Glutamatergic neuron (in vitro differentiated cells): ENCODE measurements at regions not wholly inside any gene's neighbourhood (a gene's known extent, or its start where the extent isn't known, plus 50 kb on each side); places are given as distances from the start of the nearest gene placed in this dataset.

ENCODE experiments used
- DNase-seq: peaks from one replicate; pipeline ENCODE4 v3.0.0; 2022
- H3K27ac Mint-ChIP-seq: one replicate; pipeline ENCODE4 v1.8.0; 2020; ENCODE audit warnings: mild to moderate bottlenecking, mixed read lengths, inconsistent platforms; ENCODE audit not compliant: unreplicated experiment
- H3K27me3 Mint-ChIP-seq: one replicate; pipeline ENCODE4 v1.8.0; 2020; ENCODE audit warnings: mild to moderate bottlenecking, moderate library complexity, mixed read lengths, inconsistent platforms; ENCODE audit not compliant: unreplicated experiment
- H3K36me3 Mint-ChIP-seq: one replicate; pipeline ENCODE4 v1.8.0; 2020; ENCODE audit warnings: mild to moderate bottlenecking, mixed read lengths, inconsistent platforms; ENCODE audit not compliant: unreplicated experiment
- H3K4me1 Mint-ChIP-seq: one replicate; pipeline ENCODE4 v1.8.0; 2020; ENCODE audit warnings: mild to moderate bottlenecking, low read depth, mixed read lengths, inconsistent platforms; ENCODE audit not compliant: unreplicated experiment
- H3K4me3 Mint-ChIP-seq: one replicate; pipeline ENCODE4 v1.8.0; 2020; ENCODE audit warnings: mild to moderate bottlenecking, mixed read lengths, inconsistent platforms; ENCODE audit not compliant: unreplicated experiment
- H3K9me3 Mint-ChIP-seq: one replicate; pipeline ENCODE4 v1.8.0; 2020; ENCODE audit warnings: mild to moderate bottlenecking, moderate library complexity, mixed read lengths, inconsistent platforms; ENCODE audit not compliant: unreplicated experiment
- CTCF ChIP-seq: fragments of 200-600 bp; sonication (generic); IDR thresholded peaks from one replicate; pipeline ENCODE4 v1.5.0; 2021; ENCODE audit not compliant: partially characterized antibody, unreplicated experiment

- H3K27me3 Mint-ChIP-seq, result no peaks in the 10 kb centered on the region
- no peak for TF ChIP-seq CTCF
- H3K36me3 Mint-ChIP-seq, result no peaks in the 10 kb centered on the region
- peaks cover under 1% of the 10 kb centered on the region for H3K4me1 Mint-ChIP-seq
- no peak for DNase-seq
- no peak overlapping the region for H3K4me3 Mint-ChIP-seq
- no peak overlapping the region for H3K27ac Mint-ChIP-seq
- H3K9me3 Mint-ChIP-seq, result no peaks in the 10 kb centered on the region
Observed at GRCh38 chr2:53021828-53022227, 745.8 kb upstream of the CHAC2 start.

DNA sequence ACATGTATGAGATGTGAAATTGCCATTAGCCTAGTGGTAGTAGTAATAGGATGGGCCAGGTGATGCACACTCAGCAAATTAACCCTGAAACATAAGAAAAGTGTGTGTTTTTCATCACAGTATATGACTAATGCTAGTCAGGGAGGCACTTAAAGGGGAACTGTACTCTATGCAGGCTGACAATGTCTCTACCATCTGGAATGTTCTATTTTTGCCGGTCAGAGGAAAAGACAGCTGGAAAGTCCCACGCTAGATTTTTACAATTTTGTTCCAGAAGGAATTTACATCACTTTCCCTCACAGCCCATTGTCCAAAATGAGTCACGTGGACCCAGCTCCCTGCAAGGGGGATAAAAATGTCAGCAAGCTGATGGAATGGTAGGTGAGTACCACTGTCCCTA is 746.3 kb upstream of the CHAC2 start:
- H3K36me3 Mint-ChIP-seq, result no peaks in the 10 kb centered on the region
- no peaks in the 10 kb centered on the region for H3K4me1 Mint-ChIP-seq
- no peaks in the 10 kb centered on the region for H3K27me3 Mint-ChIP-seq
- H3K9me3 Mint-ChIP-seq, result no peaks in the 10 kb centered on the region
- H3K4me3 Mint-ChIP-seq, result no peak overlapping the region
- TF ChIP-seq CTCF, result no peak
- H3K27ac Mint-ChIP-seq, result no peak overlapping the region
- no peak for DNase-seq

DNA sequence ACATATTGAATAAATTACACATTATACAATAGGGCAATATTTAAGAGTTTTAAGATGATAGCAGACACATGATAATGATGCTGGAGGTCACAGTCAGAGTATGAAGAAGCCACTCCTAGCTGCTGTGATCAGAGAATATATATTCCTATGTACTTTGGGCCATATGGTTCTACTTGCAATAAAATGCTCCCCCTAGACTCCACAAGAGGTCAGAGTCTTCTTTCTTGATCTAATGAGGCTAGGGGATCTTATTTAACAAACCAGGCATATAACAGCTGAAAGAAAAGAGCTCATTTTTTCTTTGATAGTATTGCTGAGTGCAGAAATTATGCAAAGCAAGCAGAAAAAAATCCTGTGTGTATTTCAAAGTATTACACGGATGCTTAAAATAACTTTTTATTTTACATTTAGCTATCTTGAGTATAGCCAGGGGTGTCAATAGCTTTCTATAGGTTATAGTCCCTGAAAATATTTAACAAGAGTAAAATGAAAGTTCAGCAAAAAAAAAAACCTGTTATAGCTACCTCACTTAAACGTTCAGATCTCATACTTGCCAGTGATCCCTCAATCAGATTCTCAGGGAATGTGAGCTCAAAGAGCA is 748.7 kb upstream of the CHAC2 start:
- Mint-ChIP-seq H3K36me3 (no peaks in the 10 kb centered on the region), H3K4me3 (no peak overlapping the region), H3K4me1 (no peaks in the 10 kb centered on the region), H3K9me3 (no peaks in the 10 kb centered on the region), H3K27me3 (no peaks in the 10 kb centered on the region), H3K27ac (no peak overlapping the region)
- TF ChIP-seq CTCF, result no peak
- no peak for DNase-seq

DNA sequence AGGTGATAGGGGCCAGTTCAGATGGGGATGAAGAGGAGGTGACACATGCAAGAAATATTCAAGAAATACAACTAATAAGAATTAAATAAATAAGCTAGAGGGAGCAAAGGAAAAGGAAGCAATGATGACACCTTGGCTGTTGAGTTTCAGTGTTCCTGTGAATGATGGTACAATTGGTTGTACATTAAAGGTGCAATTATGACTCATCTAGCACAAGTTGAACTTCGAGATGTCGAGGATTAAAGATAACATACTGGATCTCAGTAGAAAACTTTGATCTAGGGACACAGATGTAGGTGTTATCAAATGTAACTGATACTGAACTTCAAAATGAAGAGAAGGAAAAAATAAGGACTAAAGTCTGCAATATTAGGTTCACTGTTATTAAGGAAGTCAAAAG is 760.6 kb upstream of the CHAC2 start:
- H3K9me3 Mint-ChIP-seq, result no peaks in the 10 kb centered on the region
- no peak for TF ChIP-seq CTCF
- H3K4me1 Mint-ChIP-seq, result no peaks in the 10 kb centered on the region
- H3K27ac Mint-ChIP-seq, result no peak overlapping the region
- no peak overlapping the region for H3K4me3 Mint-ChIP-seq
- H3K27me3 Mint-ChIP-seq, result no peaks in the 10 kb centered on the region
- no peak for DNase-seq
- H3K36me3 Mint-ChIP-seq, result no peaks in the 10 kb centered on the region

DNA sequence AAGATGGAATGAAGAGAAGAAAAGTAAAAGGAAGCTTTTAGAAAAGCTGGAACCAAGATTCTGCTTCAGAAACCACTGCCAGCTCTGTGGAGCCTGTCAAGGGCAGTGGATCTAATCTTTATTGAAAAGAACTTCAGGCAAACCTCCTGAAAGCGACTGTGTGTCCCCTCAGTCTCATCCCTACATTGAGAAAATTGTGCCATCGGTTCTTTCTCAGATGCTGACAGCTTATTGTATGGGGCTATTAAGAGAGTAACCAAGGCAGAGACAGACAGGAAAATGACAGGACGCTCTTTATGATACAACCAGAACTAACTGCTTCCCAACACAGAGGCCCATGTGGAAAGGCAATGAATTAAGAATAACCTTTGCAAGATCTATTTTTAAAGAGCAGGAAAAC is 763.2 kb upstream of the CHAC2 start:
- Mint-ChIP-seq H3K27ac (no peak overlapping the region), H3K4me3 (no peak overlapping the region), H3K9me3 (no peaks in the 10 kb centered on the region), H3K36me3 (no peaks in the 10 kb centered on the region), H3K27me3 (no peaks in the 10 kb centered on the region), H3K4me1 (no peaks in the 10 kb centered on the region)
- no peak for TF ChIP-seq CTCF
- DNase-seq, result no peak
